Esophagus squamous epithelium (tissue), 5 donors: ENCODE measurements at regions not wholly inside any gene's neighbourhood (a gene's known extent, or its start where the extent isn't known, plus 50 kb on each side); places are given as distances from the start of the nearest gene placed in this dataset.
A peak's percentile ranks its signal among the peaks of the same experiment; 100 is the strongest.

Source experiments
- DNase-seq: peaks from one replicate; lab custom pipeline; 2025; lab: John Stamatoyannopoulos, UW
- H3K27ac ChIP-seq, 4 donors: fragments of 200-600 bp; sonication (generic); one replicate each; pipeline ENCODE4 v1.5.1; 2016 to 2019; ENCODE audit warnings: mild to moderate bottlenecking in 1 of 4
- H3K27me3 ChIP-seq, 4 donors: fragments of 200-600 bp; sonication (generic); 1 replicate in 3 of 4; 2 replicates in 1 of 4; pipeline versions ENCODE4 v1.5.1 to v1.6.0; 2017 to 2021; ENCODE audit warnings: antibody characterized with exemption in 1 of 4
- H3K36me3 ChIP-seq, 3 donors: fragments of 200-600 bp; sonication (generic); one replicate each; pipeline ENCODE4 v1.5.1; 2016 to 2019
- H3K4me1 ChIP-seq, 3 donors: fragments of 200-600 bp; sonication (generic); one replicate each; pipeline ENCODE4 v1.5.1; 2017 to 2019
- H3K4me3 ChIP-seq, 4 donors: fragments of 200-600 bp; sonication (generic); 1 replicate in 3 of 4; 2 replicates in 1 of 4; pipeline ENCODE4 v1.5.1; 2016 to 2019; ENCODE audit warnings: mild to moderate bottlenecking in 2 of 4, moderate library complexity in 1 of 4
- H3K9me3 ChIP-seq, 3 donors: fragments of 200-600 bp; sonication (generic); one replicate each; pipeline ENCODE4 v1.5.1; 2016 to 2019
- CTCF ChIP-seq, 6 experiments: fragments of 450-650 bp in 4 of 6; fragments of 200-600 bp in 2 of 6; sonication (generic) in 2 of 6; IDR thresholded peaks; one replicate each; pipeline ENCODE4 v1.5.1; 2016 to 2019; ENCODE audit warnings: antibody characterized with exemption in 6 of 6, mild to moderate bottlenecking in 4 of 6, moderate library complexity in 4 of 6
- POLR2A ChIP-seq, 4 donors: fragments of 450-650 bp; IDR thresholded peaks; one replicate each; pipeline ENCODE4 v1.6.1; 2017; ENCODE audit warnings: antibody characterized with exemption in 4 of 4, mild to moderate bottlenecking in 4 of 4, moderate library complexity in 3 of 4
- WGBS, 2 donors: methylation state at CpG; one replicate each; pipeline ENCODE4 v1.1.5; 2018; 5-methylcytosine and 5-hydroxymethylcytosine counted together
- intact Hi-C: fragments of 100-400 bp; cut with DNase I; formaldehyde crosslinking; loops from one replicate; pipeline ENCODE4 v1.15.0; 2022
- donor health status: DM: yes; HTN: yes; CAD: no.

GRCh38 chr12:115336506-115336905, 652.5 kb upstream of the TBX3 start:
- TF ChIP-seq CTCF (IDR thresholded peaks at IDR 0.05) (no peak), POLR2A (IDR thresholded peaks at IDR 0.05) (no peak)
- H3K27me3 ChIP-seq, result peaks cover 0 to 4% (median 0%) of the 10 kb centered on the region in 4 donors
- no peak overlapping the region for H3K4me3 ChIP-seq
- no peak for DNase-seq
- intact Hi-C loops, result no loop called here
- no peaks in the 10 kb centered on the region for H3K36me3 ChIP-seq
- H3K4me1 ChIP-seq, result peaks cover 5 to 40% (median 20%) of the 10 kb centered on the region in 3 donors
- no peaks in the 10 kb centered on the region for H3K9me3 ChIP-seq
- 73 to 76% methylated on average over 3 of the region's 3 CpGs for WGBS, 2 donors
- no peak overlapping the region for H3K27ac ChIP-seq

- H3K27me3 ChIP-seq, result peaks cover 0 to 4% (median 0%) of the 10 kb centered on the region in 4 donors
- 59 to 63% methylated on average over 9 of the region's 9 CpGs for WGBS, 2 donors
- TF ChIP-seq POLR2A (IDR thresholded peaks at IDR 0.05), result no peak
- TF ChIP-seq CTCF (IDR thresholded peaks at IDR 0.05), result no peak
These were observed 651.6 kb upstream of the TBX3 start for GRCh38 chr12:115335594-115335993.

GRCh38 chr12:115335048-115335447, 651.1 kb upstream of the TBX3 start:
- TF ChIP-seq POLR2A (IDR thresholded peaks at IDR 0.05) (no peak), CTCF (IDR thresholded peaks at IDR 0.05) (no peak)
- no peaks in the 10 kb centered on the region for H3K36me3 ChIP-seq
- H3K9me3 ChIP-seq, result no peaks in the 10 kb centered on the region
- WGBS, 2 donors, result 58 to 67% methylated on average over 1 to 2 of the region's 2 CpGs
- no peak overlapping the region for H3K4me3 ChIP-seq
- intact Hi-C loops, result no loop called here
- H3K4me1 ChIP-seq, result peaks cover 5 to 33% (median 15%) of the 10 kb centered on the region in 3 donors
- no peak overlapping the region for H3K27ac ChIP-seq
- no peak for DNase-seq
- H3K27me3 ChIP-seq, result peaks cover 0 to 4% (median 0%) of the 10 kb centered on the region in 4 donors

More at GRCh38 chr12:115335594-115335993, 651.6 kb upstream of the TBX3 start:
- no peak for DNase-seq
- Histone ChIP-seq H3K36me3 (no peaks in the 10 kb centered on the region), H3K4me3 (no peak overlapping the region), H3K9me3 (no peaks in the 10 kb centered on the region), H3K4me1 (peaks cover 5 to 33% (median 15%) of the 10 kb centered on the region in 3 donors), H3K27ac (no peak overlapping the region)
- intact Hi-C loops, result no loop called here

GRCh38 chr12:115332945-115333344, 649.0 kb upstream of the TBX3 start:
- peaks cover 0 to 4% (median 0%) of the 10 kb centered on the region in 4 donors for H3K27me3 ChIP-seq
- intact Hi-C loops, result no loop called here
- no peak for TF ChIP-seq POLR2A (IDR thresholded peaks at IDR 0.05)
- no peak for TF ChIP-seq CTCF (IDR thresholded peaks at IDR 0.05)

GRCh38 chr12:115325858-115326257, 641.9 kb upstream of the TBX3 start:
- DNase-seq, result no peak
- TF ChIP-seq CTCF (IDR thresholded peaks at IDR 0.05) (no peak), POLR2A (IDR thresholded peaks at IDR 0.05) (no peak)
- no peaks in the 10 kb centered on the region for H3K36me3 ChIP-seq
- intact Hi-C loops, result no loop called here
- no peaks in the 10 kb centered on the region for H3K9me3 ChIP-seq
- H3K4me1 ChIP-seq, result peaks cover 0 to 28% (median 0%) of the 10 kb centered on the region in 3 donors
- WGBS, 2 donors, result 11 to 50% methylated on average over 3 of the region's 3 CpGs
- H3K4me3 ChIP-seq, result no peak overlapping the region
- H3K27ac ChIP-seq, result peak overlapping the region in 2 of 4 donors; percentile 16 to 48
- no peaks in the 10 kb centered on the region for H3K27me3 ChIP-seq

More at GRCh38 chr12:115332945-115333344, 649.0 kb upstream of the TBX3 start:
- H3K4me1 ChIP-seq, result peaks cover 5 to 33% (median 15%) of the 10 kb centered on the region in 3 donors
- no peaks in the 10 kb centered on the region for H3K36me3 ChIP-seq
- no peak for DNase-seq
- no peak overlapping the region for H3K4me3 ChIP-seq
- H3K9me3 ChIP-seq, result no peaks in the 10 kb centered on the region
- no peak overlapping the region for H3K27ac ChIP-seq
